ENCODE measurements at regions not wholly inside any gene's neighbourhood (a gene's known extent, or its start where the extent isn't known, plus 50 kb on each side); places are given as distances from the start of the nearest gene placed in this dataset.

DNA sequence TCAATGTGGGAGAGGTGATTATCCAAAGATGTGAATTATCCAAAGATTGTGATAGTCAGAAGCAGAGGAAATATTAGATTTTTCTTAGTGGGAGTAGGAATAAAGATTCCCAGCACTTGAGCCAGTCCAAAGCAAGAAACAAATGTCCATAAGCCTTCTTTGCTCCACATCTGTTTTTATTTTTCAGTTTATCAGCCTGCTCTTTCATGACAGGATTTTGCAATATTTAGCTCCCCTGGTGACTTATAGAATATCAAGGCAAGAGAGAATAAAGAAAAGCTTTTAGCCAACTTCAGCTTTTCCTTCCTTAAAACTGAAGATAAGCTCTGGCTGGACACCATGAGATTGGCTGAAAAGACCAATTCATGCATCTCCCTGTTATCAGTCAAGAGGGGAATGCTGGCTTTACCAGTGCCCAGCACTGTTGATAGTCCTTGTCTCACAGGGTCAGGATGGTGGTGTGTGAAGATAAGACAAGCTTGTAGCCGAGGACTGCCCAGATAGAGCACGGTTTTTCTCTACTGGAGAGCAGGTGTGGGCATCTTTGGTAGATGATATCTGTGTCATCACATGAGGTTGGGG is 706.5 kb downstream of the KCNJ2 start:
- TF ChIP-seq, protein P1, sequence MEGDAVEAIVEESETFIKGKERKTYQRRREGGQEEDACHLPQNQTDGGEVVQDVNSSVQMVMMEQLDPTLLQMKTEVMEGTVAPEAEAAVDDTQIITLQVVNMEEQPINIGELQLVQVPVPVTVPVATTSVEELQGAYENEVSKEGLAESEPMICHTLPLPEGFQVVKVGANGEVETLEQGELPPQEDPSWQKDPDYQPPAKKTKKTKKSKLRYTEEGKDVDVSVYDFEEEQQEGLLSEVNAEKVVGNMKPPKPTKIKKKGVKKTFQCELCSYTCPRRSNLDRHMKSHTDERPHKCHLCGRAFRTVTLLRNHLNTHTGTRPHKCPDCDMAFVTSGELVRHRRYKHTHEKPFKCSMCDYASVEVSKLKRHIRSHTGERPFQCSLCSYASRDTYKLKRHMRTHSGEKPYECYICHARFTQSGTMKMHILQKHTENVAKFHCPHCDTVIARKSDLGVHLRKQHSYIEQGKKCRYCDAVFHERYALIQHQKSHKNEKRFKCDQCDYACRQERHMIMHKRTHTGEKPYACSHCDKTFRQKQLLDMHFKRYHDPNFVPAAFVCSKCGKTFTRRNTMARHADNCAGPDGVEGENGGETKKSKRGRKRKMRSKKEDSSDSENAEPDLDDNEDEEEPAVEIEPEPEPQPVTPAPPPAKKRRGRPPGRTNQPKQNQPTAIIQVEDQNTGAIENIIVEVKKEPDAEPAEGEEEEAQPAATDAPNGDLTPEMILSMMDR (IDR thresholded peaks at IDR 0.05): no peak
- TF ChIP-seq POLR2A (IDR thresholded peaks at IDR 0.05): no peak
